ENCODE measurements at regions not wholly inside any gene's neighbourhood (a gene's known extent, or its start where the extent isn't known, plus 50 kb on each side); places are given as distances from the start of the nearest gene placed in this dataset.

DNA sequence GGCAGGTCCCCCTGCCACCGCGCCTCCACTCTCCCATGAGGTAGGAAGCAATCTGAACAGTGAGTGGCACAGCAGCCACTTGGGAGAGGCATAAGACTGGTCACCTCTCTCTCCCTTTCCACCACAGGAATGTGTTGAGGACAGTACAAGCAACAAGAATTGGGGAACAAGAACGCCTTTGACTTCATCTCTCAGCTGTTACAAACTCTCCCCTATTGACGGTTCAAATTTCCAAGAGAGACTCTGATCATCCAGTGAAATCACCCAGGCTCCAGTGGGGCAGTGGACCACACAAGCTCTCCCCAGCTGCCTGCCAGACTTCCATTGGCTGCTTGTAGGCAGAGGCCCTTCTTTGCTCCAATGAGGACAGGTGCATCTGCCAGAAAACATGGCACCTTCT is 249.9 kb upstream of the JUN start:
- DNase-seq (ENCODE audit: low read depth) = no peak
- TF ChIP-seq, protein P1, sequence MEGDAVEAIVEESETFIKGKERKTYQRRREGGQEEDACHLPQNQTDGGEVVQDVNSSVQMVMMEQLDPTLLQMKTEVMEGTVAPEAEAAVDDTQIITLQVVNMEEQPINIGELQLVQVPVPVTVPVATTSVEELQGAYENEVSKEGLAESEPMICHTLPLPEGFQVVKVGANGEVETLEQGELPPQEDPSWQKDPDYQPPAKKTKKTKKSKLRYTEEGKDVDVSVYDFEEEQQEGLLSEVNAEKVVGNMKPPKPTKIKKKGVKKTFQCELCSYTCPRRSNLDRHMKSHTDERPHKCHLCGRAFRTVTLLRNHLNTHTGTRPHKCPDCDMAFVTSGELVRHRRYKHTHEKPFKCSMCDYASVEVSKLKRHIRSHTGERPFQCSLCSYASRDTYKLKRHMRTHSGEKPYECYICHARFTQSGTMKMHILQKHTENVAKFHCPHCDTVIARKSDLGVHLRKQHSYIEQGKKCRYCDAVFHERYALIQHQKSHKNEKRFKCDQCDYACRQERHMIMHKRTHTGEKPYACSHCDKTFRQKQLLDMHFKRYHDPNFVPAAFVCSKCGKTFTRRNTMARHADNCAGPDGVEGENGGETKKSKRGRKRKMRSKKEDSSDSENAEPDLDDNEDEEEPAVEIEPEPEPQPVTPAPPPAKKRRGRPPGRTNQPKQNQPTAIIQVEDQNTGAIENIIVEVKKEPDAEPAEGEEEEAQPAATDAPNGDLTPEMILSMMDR (IDR thresholded peaks at IDR 0.05; ENCODE audit: insufficient read depth, low read depth, low read length, missing control alignments) = no peak
- H3K4me3 ChIP-seq (ENCODE audit: low read length) = no peak overlapping the region

DNA sequence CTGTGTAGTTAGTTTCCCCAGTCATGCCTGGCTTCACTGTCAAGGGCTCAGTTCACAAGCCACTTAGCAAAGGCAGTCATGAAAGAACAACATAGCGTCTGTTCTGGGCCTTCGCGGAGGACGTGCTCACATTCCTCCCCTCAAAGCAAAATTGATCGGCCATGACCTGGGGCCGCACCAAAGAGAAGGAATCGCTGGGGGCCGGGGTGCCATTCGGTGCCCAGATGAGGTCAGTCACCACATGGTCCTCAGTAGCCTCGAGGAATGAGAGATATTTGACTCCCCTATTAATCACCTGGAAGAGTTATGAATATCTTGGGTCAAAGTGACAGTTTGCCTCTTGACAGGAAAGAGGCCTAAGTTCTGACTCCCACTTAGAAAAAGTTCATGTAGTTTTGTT is 251.1 kb upstream of the JUN start:
- TF ChIP-seq, protein P1 (IDR thresholded peaks at IDR 0.05; ENCODE audit: insufficient read depth, low read depth, low read length, missing control alignments) = no peak
- H3K4me3 ChIP-seq (ENCODE audit: low read length) = no peak overlapping the region
- DNase-seq (ENCODE audit: low read depth) = no peak

DNA sequence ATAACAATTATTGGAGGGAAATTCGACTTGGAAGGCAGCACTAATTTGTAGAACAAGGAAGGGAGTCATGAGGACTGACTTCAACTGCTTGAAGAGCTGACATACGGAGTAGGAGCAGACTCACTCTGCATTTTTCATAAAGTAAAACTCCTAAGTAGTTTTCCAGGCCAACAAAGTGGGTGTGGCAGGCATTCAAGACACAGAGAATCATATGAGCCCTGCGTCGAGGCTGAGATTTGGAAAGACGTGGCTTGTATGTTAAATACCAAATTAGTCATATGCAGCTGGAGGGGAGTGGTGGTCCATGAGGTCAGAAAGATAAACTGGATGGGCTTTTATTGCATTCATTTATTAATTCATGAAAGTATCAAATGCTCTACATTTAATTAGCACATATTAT is 255.7 kb upstream of the JUN start:
- DNase-seq (ENCODE audit: low read depth) = no peak
- H3K4me3 ChIP-seq (ENCODE audit: low read length) = no peak overlapping the region
- TF ChIP-seq, protein P1 (IDR thresholded peaks at IDR 0.05; ENCODE audit: insufficient read depth, low read depth, low read length, missing control alignments) = no peak

DNA sequence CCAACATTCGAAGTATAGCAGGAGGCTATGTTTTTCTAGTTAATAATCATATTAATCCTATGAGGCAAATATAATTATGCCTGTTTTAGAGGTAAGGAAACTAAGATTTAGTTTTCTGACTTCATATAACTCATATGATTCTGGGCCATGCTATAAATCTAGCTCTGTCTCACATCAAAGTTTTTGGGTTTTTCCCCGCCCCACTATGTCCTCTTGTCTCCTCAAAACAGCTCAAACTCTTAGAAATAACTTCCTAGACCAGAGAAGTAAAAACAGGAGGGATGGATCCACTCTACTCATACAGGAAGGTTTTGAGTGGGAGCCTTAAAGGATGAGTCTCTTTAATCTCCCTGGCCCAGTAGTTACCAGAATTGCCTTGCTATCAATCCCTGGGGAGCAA is 256.4 kb upstream of the FGGY start:
- TF ChIP-seq, protein P1 (IDR thresholded peaks at IDR 0.05; ENCODE audit: insufficient read depth, low read depth, low read length, missing control alignments) = no peak
- H3K4me3 ChIP-seq (ENCODE audit: low read length) = no peak overlapping the region
- DNase-seq (ENCODE audit: low read depth) = no peak

DNA sequence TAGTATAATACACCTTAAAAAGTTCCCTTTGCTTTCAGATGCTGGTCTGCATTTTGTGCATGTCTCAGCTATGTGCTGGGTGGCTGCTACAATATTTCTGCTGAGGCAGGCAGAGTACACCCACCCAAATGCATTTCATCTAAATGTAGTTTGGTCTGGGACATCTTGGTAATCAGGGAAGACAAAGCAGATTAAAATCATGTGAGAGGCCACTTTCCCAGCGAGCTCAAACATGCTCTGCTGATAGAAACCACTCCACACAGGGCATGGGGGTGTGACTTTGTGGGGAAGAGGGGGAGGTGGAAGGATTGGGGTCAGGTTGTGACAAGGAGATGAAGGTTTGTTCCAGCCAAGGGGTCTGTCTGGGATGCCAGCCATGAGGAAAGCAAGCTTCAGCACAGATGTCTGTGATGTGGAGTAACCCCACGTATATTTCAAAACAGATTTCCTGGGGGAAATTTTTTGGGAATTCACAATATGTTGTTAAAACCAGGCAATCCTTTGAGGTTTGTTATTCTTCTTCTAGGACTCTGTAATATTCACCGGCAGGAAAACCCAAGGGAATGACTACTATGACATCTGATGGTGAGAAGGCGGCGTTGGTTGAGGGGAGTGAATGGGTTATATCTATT is 255.1 kb upstream of the FGGY start:
- DNase-seq (ENCODE audit: low read depth) = no peak

DNA sequence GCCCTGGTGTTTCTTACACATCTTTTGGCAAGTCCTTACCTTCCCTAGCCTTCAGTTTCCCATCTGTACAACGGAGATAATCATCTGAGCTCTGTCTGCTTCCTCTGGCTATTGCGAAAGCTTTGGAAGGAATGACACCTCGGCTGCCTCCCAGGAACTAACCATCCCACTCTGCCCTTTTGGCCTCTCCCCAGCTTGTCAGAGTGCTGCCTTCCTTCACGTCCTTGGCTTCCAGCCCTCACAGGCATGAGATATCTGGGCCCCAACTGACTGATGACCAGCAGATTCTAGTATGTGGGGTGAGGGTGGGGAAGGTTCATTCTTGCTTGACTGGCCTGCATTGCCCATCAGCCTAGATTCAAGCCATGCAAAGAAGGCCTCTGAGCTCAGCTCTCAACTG is 253.1 kb upstream of the FGGY start:
- peak; percentile 67 for DNase-seq (ENCODE audit: low read depth)
- H3K4me3 ChIP-seq (ENCODE audit: low read length) = no peak overlapping the region
- TF ChIP-seq, protein P1 (IDR thresholded peaks at IDR 0.05; ENCODE audit: insufficient read depth, low read depth, low read length, missing control alignments) = no peak

More for the DNA sequence above, 255.1 kb upstream of the FGGY start:
- no peak overlapping the region for H3K4me3 ChIP-seq (ENCODE audit: low read length)
- TF ChIP-seq, protein P1 (IDR thresholded peaks at IDR 0.05; ENCODE audit: insufficient read depth, low read depth, low read length, missing control alignments) = no peak

DNA sequence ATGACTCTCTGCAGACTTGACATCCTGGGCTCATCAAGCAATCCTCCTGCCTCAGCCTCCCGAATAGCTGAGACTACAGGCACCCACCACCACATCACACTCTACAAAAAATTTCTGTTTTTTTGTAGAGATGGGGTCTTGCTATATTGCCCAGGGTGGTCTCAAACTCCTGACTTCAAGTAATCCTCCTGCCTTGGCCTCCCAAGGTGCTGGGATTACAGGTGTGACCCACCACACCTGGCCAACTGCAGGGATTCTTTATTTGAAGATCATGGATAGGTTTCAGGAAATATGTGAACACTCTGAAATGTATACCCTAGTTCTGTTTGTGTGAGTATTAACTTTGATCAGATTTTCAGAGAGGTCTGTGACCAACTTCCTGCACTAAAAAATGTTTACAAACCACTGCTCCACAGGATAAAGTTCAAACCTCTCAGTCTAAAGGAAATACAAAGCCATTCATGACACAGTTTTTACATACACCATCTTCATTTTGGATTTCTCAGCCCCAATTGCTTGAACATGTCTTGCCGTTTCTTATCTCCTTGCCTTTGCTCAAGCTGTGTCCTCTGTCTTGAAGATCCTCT is 252.3 kb upstream of the FGGY start:
- no peak for DNase-seq (ENCODE audit: low read depth)
- no peak overlapping the region for H3K4me3 ChIP-seq (ENCODE audit: low read length)
- TF ChIP-seq, protein P1 (IDR thresholded peaks at IDR 0.05; ENCODE audit: insufficient read depth, low read depth, low read length, missing control alignments) = no peak
